HCT116 (cell line): ENCODE measurements at regions not wholly inside any gene's neighbourhood (a gene's known extent, or its start where the extent isn't known, plus 50 kb on each side); places are given as distances from the start of the nearest gene placed in this dataset.

Experiments used
- CTCF ChIP-seq, 3 experiments: fragments of 200-600 bp in 1 of 3; sonication (generic) in 1 of 3; IDR thresholded peaks in 2 of 3; conservative IDR thresholded peaks in 1 of 3; 2 replicates each; pipeline ENCODE4 v1.5.1; 2012 to 2017; ENCODE audit warnings: low read depth in 2 of 3, low read length in 2 of 3, antibody characterized with exemption in 1 of 3, borderline replicate concordance in 1 of 3, control low read depth in 1 of 3, mild to moderate bottlenecking in 1 of 3, mixed read lengths in 1 of 3, mixed run types in 1 of 3, moderate library complexity in 1 of 3; ENCODE audit not compliant: insufficient read depth in 1 of 3
- EZH2 ChIP-seq: fragments of 200-600 bp; sonication (generic); IDR thresholded peaks from 2 replicates; pipeline ENCODE4 v1.6.1; 2017; ENCODE audit warnings: antibody characterized with exemption, mixed run types
- EZH2phosphoT487 ChIP-seq: fragments of 200-600 bp; IDR thresholded peaks from 2 replicates; pipeline ENCODE4 v1.6.1; 2018; ENCODE audit warnings: antibody characterized with exemption, borderline replicate concordance
- JUND ChIP-seq: IDR thresholded peaks from 2 replicates; pipeline ENCODE4 v1.6.1; 2012
- MAX ChIP-seq: IDR thresholded peaks from 2 replicates; pipeline ENCODE4 v1.6.1; 2012
- RAD21 ChIP-seq: IDR thresholded peaks from 2 replicates; pipeline ENCODE4 v1.6.1; 2012; ENCODE audit warnings: low read depth, mild to moderate bottlenecking
- YY1 ChIP-seq: IDR thresholded peaks from 2 replicates; pipeline ENCODE4 v1.6.1; 2011; ENCODE audit warnings: low read length, low read depth, moderate library complexity, mild to moderate bottlenecking; ENCODE audit not compliant: insufficient replicate concordance; ENCODE audit errors: extremely low read depth
- ZNF274 ChIP-seq: fragments of 200-500 bp; sonication (Bioruptor generic); IDR thresholded peaks from 2 replicates; pipeline ENCODE4 v1.6.1; 2014; ENCODE audit warnings: mild to moderate bottlenecking, low read depth, low read length, inconsistent platforms

- TF ChIP-seq EZH2 (no peak), EZH2phosphoT487 (no peak), CTCF (IDR thresholded peaks at IDR 0.05 in 2 of 3, conservative IDR thresholded peaks at IDR 0.05 in 1 of 3; ENCODE audit: borderline replicate concordance in 1 of 3, insufficient read depth in 1 of 3, low read depth in 2 of 3, low read length in 2 of 3) (no peak), RAD21 (no peak), ZNF274 (no peak), YY1 (no peak), JUND (no peak), MAX (no peak)
Observed at GRCh38 chr5:88954511-88954910, 71.5 kb upstream of the MEF2C start.
